ENCODE measurements at regions not wholly inside any gene's neighbourhood (a gene's known extent, or its start where the extent isn't known, plus 50 kb on each side); places are given as distances from the start of the nearest gene placed in this dataset.

DNA sequence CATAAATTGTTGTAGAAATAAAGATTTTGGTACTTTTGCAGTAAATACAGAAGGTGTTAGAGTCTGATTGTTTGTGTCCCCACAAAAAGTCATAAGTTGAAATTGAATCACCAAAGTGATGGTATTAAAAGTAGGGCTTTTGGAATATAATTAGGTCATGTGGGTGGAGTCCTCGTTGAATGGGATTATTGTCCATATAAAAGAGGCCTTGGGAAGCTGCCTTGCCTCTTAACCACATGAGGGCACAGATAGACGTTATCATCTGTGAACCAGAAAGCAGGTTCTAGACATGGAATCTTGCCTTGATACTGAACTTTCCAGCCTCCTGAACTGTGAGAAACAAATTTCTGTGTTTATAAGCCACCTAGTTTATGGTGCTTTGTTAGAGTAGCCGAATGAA, 186.8 kb downstream of the PRR20E start:
- TF ChIP-seq EP300 (IDR thresholded peaks at IDR 0.05) (no peak), CTCF (IDR thresholded peaks at IDR 0.05) (no peak)
